ENCODE measurements at regions not wholly inside any gene's neighbourhood (a gene's known extent, or its start where the extent isn't known, plus 50 kb on each side); places are given as distances from the start of the nearest gene placed in this dataset.

DNA sequence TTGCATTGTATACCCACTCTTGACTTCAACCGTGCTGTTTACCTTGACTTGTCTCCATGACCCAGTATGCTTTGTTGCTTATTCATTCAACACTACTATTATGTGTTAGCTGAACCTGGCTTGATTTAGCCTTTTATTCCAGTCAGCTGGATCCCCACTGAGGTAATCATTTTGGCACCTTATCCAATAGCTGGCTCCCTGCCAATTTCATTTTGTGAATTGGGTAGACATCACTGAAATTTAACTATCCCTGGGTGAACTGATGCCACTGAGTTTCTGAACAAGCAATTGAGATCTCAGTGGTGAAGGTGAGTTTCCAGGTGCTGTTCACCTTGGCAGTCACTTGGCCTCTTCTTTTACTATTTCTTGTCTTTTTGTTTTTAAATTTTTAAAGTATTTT lies 584.3 kb downstream of the ADCYAP1 start:
- no peak for DNase-seq (ENCODE audit: low read depth)
- H3K27ac ChIP-seq (ENCODE audit: low read depth, low read length), result no peak overlapping the region
- Mint-ChIP-seq H3K27ac (ENCODE audit: unreplicated experiment) (no peak overlapping the region), H3K4me1 (ENCODE audit: low read depth, unreplicated experiment) (no peaks in the 10 kb centered on the region), H3K27me3 (ENCODE audit: low read depth, unreplicated experiment) (no peaks in the 10 kb centered on the region), H3K36me3 (ENCODE audit: low read depth, unreplicated experiment) (no peaks in the 10 kb centered on the region), H3K4me3 (ENCODE audit: unreplicated experiment) (no peak overlapping the region), H3K9me3 (ENCODE audit: unreplicated experiment) (peaks cover 1% of the 10 kb centered on the region)
- no peak overlapping the region for H3K4me2 ChIP-seq (ENCODE audit: low read length)
- H3K4me3 ChIP-seq (ENCODE audit: insufficient read depth, low read depth, low read length), result no peak overlapping the region
- H3K79me2 ChIP-seq (ENCODE audit: insufficient read depth, low read length), result no peaks in the 10 kb centered on the region
- no peaks in the 10 kb centered on the region for H4K20me1 ChIP-seq (ENCODE audit: insufficient read depth, low read length)
- no peaks in the 10 kb centered on the region for H3K27me3 ChIP-seq (ENCODE audit: insufficient read depth, low read length)
- TF ChIP-seq EZH2 (IDR thresholded peaks at IDR 0.05; ENCODE audit: insufficient read depth, low read length) (no peak), CTCF (IDR thresholded peaks at IDR 0.05; ENCODE audit: insufficient read depth, low read depth, low read length) (no peak)
- no peak overlapping the region for H2AFZ ChIP-seq (ENCODE audit: low read depth, low read length)
- no peaks in the 10 kb centered on the region for H3K9me3 ChIP-seq (ENCODE audit: insufficient read depth, low read depth, low read length)
- no peak overlapping the region for H3K9ac ChIP-seq (ENCODE audit: low read length)
- H3K36me3 ChIP-seq (ENCODE audit: insufficient read depth, low read length), result no peaks in the 10 kb centered on the region
- no peaks in the 10 kb centered on the region for H3K4me1 ChIP-seq (ENCODE audit: insufficient read depth, low read length)
- FAIRE-seq, result no peak

DNA sequence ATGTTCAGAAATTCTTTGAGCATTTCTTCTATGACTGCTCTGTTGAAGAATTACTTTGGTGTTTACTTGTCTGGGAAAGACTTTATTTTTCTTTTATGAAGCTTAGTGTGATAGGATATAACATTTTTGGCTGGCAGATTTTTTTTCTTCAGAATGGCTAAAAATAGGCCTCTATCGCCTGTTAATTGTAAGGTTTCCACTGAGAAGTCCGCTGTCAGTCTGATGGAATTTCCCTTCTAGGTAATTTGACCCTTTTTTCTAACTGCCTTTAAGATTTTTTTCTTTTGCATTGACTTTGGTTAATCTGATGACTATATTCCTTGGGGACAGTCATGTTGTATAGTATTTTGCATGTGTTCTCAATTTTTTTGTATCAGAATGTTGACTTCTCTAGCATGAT lies 590.7 kb downstream of the ADCYAP1 start:
- FAIRE-seq (no peak), DNase-seq (ENCODE audit: low read depth) (no peak)
- Histone ChIP-seq H4K20me1 (ENCODE audit: insufficient read depth, low read length) (no peaks in the 10 kb centered on the region), H3K9me3 (ENCODE audit: insufficient read depth, low read depth, low read length) (peaks cover 5% of the 10 kb centered on the region), H3K79me2 (ENCODE audit: insufficient read depth, low read length) (no peaks in the 10 kb centered on the region), H3K36me3 (ENCODE audit: insufficient read depth, low read length) (no peaks in the 10 kb centered on the region), H2AFZ (ENCODE audit: low read depth, low read length) (no peak overlapping the region), H3K4me3 (ENCODE audit: insufficient read depth, low read depth, low read length) (no peak overlapping the region), H3K27ac (ENCODE audit: low read depth, low read length) (no peak overlapping the region), H3K9ac (ENCODE audit: low read length) (no peak overlapping the region), H3K27me3 (ENCODE audit: insufficient read depth, low read length) (no peaks in the 10 kb centered on the region), H3K4me1 (ENCODE audit: insufficient read depth, low read length) (no peaks in the 10 kb centered on the region), H3K4me2 (ENCODE audit: low read length) (no peak overlapping the region)
- no peaks in the 10 kb centered on the region for H3K36me3 Mint-ChIP-seq (ENCODE audit: low read depth, unreplicated experiment)
- no peak overlapping the region for H3K4me3 Mint-ChIP-seq (ENCODE audit: unreplicated experiment)
- H3K9me3 Mint-ChIP-seq (ENCODE audit: unreplicated experiment), result peaks cover 13% of the 10 kb centered on the region
- H3K27ac Mint-ChIP-seq (ENCODE audit: unreplicated experiment), result no peak overlapping the region
- no peaks in the 10 kb centered on the region for H3K4me1 Mint-ChIP-seq (ENCODE audit: low read depth, unreplicated experiment)
- H3K27me3 Mint-ChIP-seq (ENCODE audit: low read depth, unreplicated experiment), result no peaks in the 10 kb centered on the region
- TF ChIP-seq EZH2 (IDR thresholded peaks at IDR 0.05; ENCODE audit: insufficient read depth, low read length), result no peak

DNA sequence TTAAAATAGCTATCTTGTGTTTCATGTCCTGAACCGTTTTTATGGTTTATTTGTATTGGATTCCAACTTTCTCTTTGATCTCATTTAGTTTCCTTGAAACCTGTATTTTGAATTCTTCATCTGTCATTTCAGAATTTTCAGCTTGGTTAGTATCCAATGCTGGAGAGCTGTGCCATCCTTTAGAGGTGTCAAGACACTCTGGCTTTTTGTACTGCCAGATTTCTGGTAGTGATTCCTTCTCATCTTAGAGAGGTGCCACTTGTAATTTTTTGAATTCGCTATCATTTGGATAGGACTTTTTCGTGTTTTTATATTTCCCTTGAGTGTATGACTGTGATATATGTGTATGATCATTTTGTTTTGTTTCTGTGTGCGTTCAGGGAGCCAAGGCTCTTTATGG lies 591.4 kb downstream of the ADCYAP1 start:
- Mint-ChIP-seq H3K36me3 (ENCODE audit: low read depth, unreplicated experiment) (no peaks in the 10 kb centered on the region), H3K4me3 (ENCODE audit: unreplicated experiment) (no peak overlapping the region), H3K4me1 (ENCODE audit: low read depth, unreplicated experiment) (no peaks in the 10 kb centered on the region), H3K27me3 (ENCODE audit: low read depth, unreplicated experiment) (no peaks in the 10 kb centered on the region), H3K27ac (ENCODE audit: unreplicated experiment) (no peak overlapping the region), H3K9me3 (ENCODE audit: unreplicated experiment) (peaks cover 13% of the 10 kb centered on the region)
- no peak overlapping the region for H3K9ac ChIP-seq (ENCODE audit: low read length)
- no peak for TF ChIP-seq EZH2 (IDR thresholded peaks at IDR 0.05; ENCODE audit: insufficient read depth, low read length)
- TF ChIP-seq CTCF (IDR thresholded peaks at IDR 0.05; ENCODE audit: insufficient read depth, low read depth, low read length), result no peak
- no peak overlapping the region for H3K4me2 ChIP-seq (ENCODE audit: low read length)
- H3K79me2 ChIP-seq (ENCODE audit: insufficient read depth, low read length), result no peaks in the 10 kb centered on the region
- no peaks in the 10 kb centered on the region for H4K20me1 ChIP-seq (ENCODE audit: insufficient read depth, low read length)
- H3K27ac ChIP-seq (ENCODE audit: low read depth, low read length), result no peak overlapping the region
- FAIRE-seq (no peak), DNase-seq (ENCODE audit: low read depth) (no peak)
- H3K4me1 ChIP-seq (ENCODE audit: insufficient read depth, low read length), result no peaks in the 10 kb centered on the region
- no peaks in the 10 kb centered on the region for H3K36me3 ChIP-seq (ENCODE audit: insufficient read depth, low read length)
- H3K4me3 ChIP-seq (ENCODE audit: insufficient read depth, low read depth, low read length), result no peak overlapping the region
- peaks cover 5% of the 10 kb centered on the region for H3K9me3 ChIP-seq (ENCODE audit: insufficient read depth, low read depth, low read length)
- H3K27me3 ChIP-seq (ENCODE audit: insufficient read depth, low read length), result no peaks in the 10 kb centered on the region
- no peak overlapping the region for H2AFZ ChIP-seq (ENCODE audit: low read depth, low read length)

Data from astrocyte (in vitro differentiated cells and primary cell).